ENCODE measurements at regions not wholly inside any gene's neighbourhood (a gene's known extent, or its start where the extent isn't known, plus 50 kb on each side); places are given as distances from the start of the nearest gene placed in this dataset.

- Histone ChIP-seq H3K4me1 (ENCODE audit: low read depth) (no peaks in the 10 kb centered on the region), H3K36me3 (ENCODE audit: low read depth) (no peaks in the 10 kb centered on the region), H3K4me3 (no peak overlapping the region), H3K9me3 (no peaks in the 10 kb centered on the region)
- no peak for ATAC-seq
- intact Hi-C loops (cut with DNase I, micrococcal nuclease), result no loop called here
- no peak for DNase-seq
- no peak for TF ChIP-seq CTCF (IDR thresholded peaks at IDR 0.05)
These were observed 176.7 kb downstream of the CCT6B start for GRCh38 chr17:34784526-34784925.

- TF ChIP-seq CTCF (IDR thresholded peaks at IDR 0.05), result no peak
- DNase-seq (no peak), ATAC-seq (no peak)
- no peak overlapping the region for H3K4me3 ChIP-seq
- intact Hi-C loops (cut with DNase I, micrococcal nuclease), result no loop called here
- H3K36me3 ChIP-seq (ENCODE audit: low read depth), result no peaks in the 10 kb centered on the region
- no peaks in the 10 kb centered on the region for H3K4me1 ChIP-seq (ENCODE audit: low read depth)
- no peaks in the 10 kb centered on the region for H3K9me3 ChIP-seq
These were observed 179.0 kb downstream of the CCT6B start for GRCh38 chr17:34782271-34782670.

- Histone ChIP-seq H3K9me3 (no peaks in the 10 kb centered on the region), H3K36me3 (ENCODE audit: low read depth) (no peaks in the 10 kb centered on the region), H3K4me3 (no peak overlapping the region), H3K4me1 (ENCODE audit: low read depth) (no peaks in the 10 kb centered on the region)
- ATAC-seq (no peak), DNase-seq (no peak)
- intact Hi-C loops (cut with DNase I, micrococcal nuclease), result no loop called here
- no peak for TF ChIP-seq CTCF (IDR thresholded peaks at IDR 0.05)
These were observed 179.6 kb downstream of the CCT6B start for GRCh38 chr17:34781571-34782108.

GRCh38 chr17:34781071-34781470, 180.2 kb downstream of the CCT6B start:
- intact Hi-C loops (cut with DNase I, micrococcal nuclease), result no loop called here
- Histone ChIP-seq H3K4me1 (ENCODE audit: low read depth) (no peaks in the 10 kb centered on the region), H3K4me3 (no peak overlapping the region), H3K9me3 (no peaks in the 10 kb centered on the region), H3K36me3 (ENCODE audit: low read depth) (no peaks in the 10 kb centered on the region)
- no peak for ATAC-seq
- TF ChIP-seq CTCF (IDR thresholded peaks at IDR 0.05), result no peak
- no peak for DNase-seq

- no peak overlapping the region for H3K4me3 ChIP-seq
- H3K4me1 ChIP-seq (ENCODE audit: low read depth), result no peaks in the 10 kb centered on the region
- no peak for ATAC-seq
- intact Hi-C loops (cut with DNase I, micrococcal nuclease), result no loop called here
- no peaks in the 10 kb centered on the region for H3K36me3 ChIP-seq (ENCODE audit: low read depth)
- H3K9me3 ChIP-seq, result no peaks in the 10 kb centered on the region
- TF ChIP-seq CTCF (IDR thresholded peaks at IDR 0.05), result no peak
- no peak for DNase-seq
These were observed 180.8 kb downstream of the CCT6B start for GRCh38 chr17:34780438-34780837.
